Activated CD8-positive, alpha-beta T cell treated with anti-CD3 and anti-CD28 coated beads for 36 hours (primary cell): ENCODE measurements at regions not wholly inside any gene's neighbourhood (a gene's known extent, or its start where the extent isn't known, plus 50 kb on each side); places are given as distances from the start of the nearest gene placed in this dataset.
"Not testable (repeated sequence)": the region's sequence is repeated elsewhere in the genome, so short reads cannot be mapped to it uniquely, and the experiment has no call there.

Experiments used
- ATAC-seq: fragments of 200-7000 bp; cut with Tn5 transposase; one replicate; pipeline ENCODE4 v1.10.0; 2021; ENCODE audit warnings: mild to moderate bottlenecking, moderate library complexity
- CTCF ChIA-PET: fragments of 350-600 bp; sonication (Branson Sonifier 250); formaldehyde crosslinking; loops from one replicate; lab custom pipeline; 2021; ENCODE audit warnings: antibody characterized with exemption; lab: Charles Lee
- POLR2A ChIA-PET: fragments of 350-600 bp; sonication (Branson Sonifier 250); formaldehyde crosslinking; loops from one replicate; lab custom pipeline; 2021; ENCODE audit warnings: antibody characterized with exemption; lab: Charles Lee
- DNase-seq: peaks from one replicate; pipeline ENCODE4 v3.0.0-alpha.2; 2020
- H3K27ac Mint-ChIP-seq: one replicate; pipeline ENCODE4 v1.8.0; 2021; ENCODE audit warnings: mild to moderate bottlenecking, mixed read lengths
- H3K27me3 Mint-ChIP-seq: one replicate; pipeline ENCODE4 v1.8.0; 2021; ENCODE audit warnings: mixed read lengths
- H3K36me3 Mint-ChIP-seq: one replicate; pipeline ENCODE4 v1.8.0; 2021; ENCODE audit warnings: low read depth, mixed read lengths
- H3K4me1 Mint-ChIP-seq: one replicate; pipeline ENCODE4 v1.8.0; 2021; ENCODE audit warnings: low read depth, mixed read lengths
- H3K4me3 Mint-ChIP-seq: one replicate; pipeline ENCODE4 v1.8.0; 2021; ENCODE audit warnings: mild to moderate bottlenecking, moderate library complexity, mixed read lengths
- H3K9me3 Mint-ChIP-seq: one replicate; pipeline ENCODE4 v1.8.0; 2021; ENCODE audit warnings: mixed read lengths
- CTCF ChIP-seq: fragments of 200-600 bp; IDR thresholded peaks from one replicate; pipeline ENCODE4 v1.8.0; 2022; ENCODE audit warnings: antibody characterized with exemption, mild to moderate bottlenecking
- intact Hi-C: fragments of 100-400 bp; cut with micrococcal nuclease; formaldehyde crosslinking; loops from one replicate; pipeline ENCODE4 v1.10.0; 2022

- H3K36me3 Mint-ChIP-seq = no peaks in the 10 kb centered on the region
- no peak overlapping the region for H3K27ac Mint-ChIP-seq
- TF ChIP-seq CTCF = no peak
- intact Hi-C loops = no loop called here
- ChIA-PET CTCF (no interaction called here), POLR2A (no interaction called here)
- H3K27me3 Mint-ChIP-seq = no peaks in the 10 kb centered on the region
- DNase-seq = no peak
- H3K9me3 Mint-ChIP-seq = peaks cover 15% of the 10 kb centered on the region
- no peak for ATAC-seq
- H3K4me1 Mint-ChIP-seq = no peaks in the 10 kb centered on the region
- no peak overlapping the region for H3K4me3 Mint-ChIP-seq
Observed at GRCh38 chr5:85549836-85550599, 1067.7 kb upstream of the COX7C start.

- ATAC-seq = no peak
- H3K27me3 Mint-ChIP-seq = no peaks in the 10 kb centered on the region
- no peaks in the 10 kb centered on the region for H3K36me3 Mint-ChIP-seq
- CTCF ChIA-PET = no interaction called here
- POLR2A ChIA-PET = no interaction called here
- no peak for DNase-seq
- intact Hi-C loops = no loop called here
- H3K4me1 Mint-ChIP-seq = no peaks in the 10 kb centered on the region
- no peak for TF ChIP-seq CTCF
- no peak overlapping the region for H3K27ac Mint-ChIP-seq
- H3K9me3 Mint-ChIP-seq = peaks cover 28% of the 10 kb centered on the region
- H3K4me3 Mint-ChIP-seq = no peak overlapping the region
Observed at GRCh38 chr5:85556464-85556863, 1061.3 kb upstream of the COX7C start.

- Mint-ChIP-seq H3K9me3 (peaks cover 2% of the 10 kb centered on the region), H3K4me1 (no peaks in the 10 kb centered on the region), H3K4me3 (no peak overlapping the region), H3K27me3 (no peaks in the 10 kb centered on the region), H3K27ac (no peak overlapping the region), H3K36me3 (no peaks in the 10 kb centered on the region)
- TF ChIP-seq CTCF = no peak
- ChIA-PET POLR2A (no interaction called here), CTCF (no interaction called here)
- intact Hi-C loops = no loop called here
- no peak for ATAC-seq
- no peak for DNase-seq
Observed at GRCh38 chr5:85576666-85577065, 1041.1 kb upstream of the COX7C start.

GRCh38 chr5:85587806-85588205 lies 1029.9 kb upstream of the COX7C start:
- H3K36me3 Mint-ChIP-seq, CTCF ChIA-PET, H3K4me3 Mint-ChIP-seq, H3K4me1 Mint-ChIP-seq, H3K27ac Mint-ChIP-seq, ATAC-seq, H3K27me3 Mint-ChIP-seq, POLR2A ChIA-PET, intact Hi-C loops, DNase-seq: not testable (repeated sequence)
- H3K9me3 Mint-ChIP-seq = peaks cover 19% of the 10 kb centered on the region

GRCh38 chr5:85588268-85588667 lies 1029.5 kb upstream of the COX7C start:
- peaks cover 19% of the 10 kb centered on the region for H3K9me3 Mint-ChIP-seq
- H3K27me3 Mint-ChIP-seq, DNase-seq, intact Hi-C loops, H3K27ac Mint-ChIP-seq, POLR2A ChIA-PET, H3K4me3 Mint-ChIP-seq, ATAC-seq, H3K36me3 Mint-ChIP-seq, H3K4me1 Mint-ChIP-seq: not testable (repeated sequence)
- CTCF ChIA-PET = interaction anchor here (0.9 kb wide), 1 partner anchor 14 kb away, joined by 3 read pairs; no protein-coding TSS in a partner anchor

GRCh38 chr5:85590764-85591163 lies 1027.0 kb upstream of the COX7C start:
- no peak for TF ChIP-seq CTCF
- no peak overlapping the region for H3K27ac Mint-ChIP-seq
- H3K9me3 Mint-ChIP-seq = peaks cover 9% of the 10 kb centered on the region
- no peak for DNase-seq
- POLR2A ChIA-PET = no interaction called here
- ATAC-seq = no peak
- H3K27me3 Mint-ChIP-seq = no peaks in the 10 kb centered on the region
- H3K4me1 Mint-ChIP-seq = no peaks in the 10 kb centered on the region
- H3K36me3 Mint-ChIP-seq = no peaks in the 10 kb centered on the region
- H3K4me3 Mint-ChIP-seq = no peak overlapping the region
- CTCF ChIA-PET = no interaction called here
- intact Hi-C loops = no loop called here
